GM19463 (cell line): ENCODE measurements at regions not wholly inside any gene's neighbourhood (a gene's known extent, or its start where the extent isn't known, plus 50 kb on each side); places are given as distances from the start of the nearest gene placed in this dataset.

Experiments used
- ATAC-seq: cut with Tn5 transposase; IDR thresholded peaks from one replicate; pipeline ENCODE4 v1.9.1; 2021; ENCODE audit warnings: mild to moderate bottlenecking, moderate library complexity; ENCODE audit not compliant: unreplicated experiment

GRCh38 chr5:61683148-61683547 lies 351.1 kb downstream of the ZSWIM6 start:
- no peak for ATAC-seq

DNA sequence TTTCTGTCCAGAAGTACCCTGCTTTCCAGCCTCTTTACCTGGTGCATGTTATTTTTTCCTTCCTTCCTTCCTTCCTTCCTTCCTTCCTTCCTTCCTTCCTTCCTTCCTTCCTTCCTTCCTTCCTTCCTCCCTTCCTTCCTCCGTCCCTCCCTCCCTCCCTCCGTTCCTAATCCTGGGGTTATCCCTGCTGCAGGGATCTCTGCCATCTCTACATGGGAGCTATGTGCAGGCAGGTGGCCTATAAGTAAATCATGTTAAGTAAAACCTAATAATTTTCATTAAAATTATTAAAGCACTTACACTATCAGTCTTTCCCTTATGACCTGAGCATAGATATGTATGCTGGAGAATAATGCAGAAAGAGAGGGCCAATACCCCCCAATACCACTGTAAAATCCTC lies 351.9 kb downstream of the ZSWIM6 start:
- no peak for ATAC-seq

GRCh38 chr5:61686491-61687257 lies 354.6 kb downstream of the ZSWIM6 start:
- ATAC-seq, result no peak

- no peak for ATAC-seq
Measured at GRCh38 chr5:61687371-61687770, 355.3 kb downstream of the ZSWIM6 start.

GRCh38 chr5:61689153-61689846 lies 357.2 kb downstream of the ZSWIM6 start:
- ATAC-seq, result no peak

GRCh38 chr5:61697809-61698558 lies 365.9 kb downstream of the ZSWIM6 start:
- no peak for ATAC-seq

- ATAC-seq, result peak; percentile 78
Measured at GRCh38 chr5:61701877-61702602, 370.0 kb downstream of the ZSWIM6 start.

GRCh38 chr5:61702784-61703183 lies 370.7 kb downstream of the ZSWIM6 start:
- ATAC-seq, result peak; percentile 1

- ATAC-seq, result no peak
Measured at GRCh38 chr5:61704289-61704688, 372.2 kb downstream of the ZSWIM6 start.

- no peak for ATAC-seq
Measured at GRCh38 chr5:61706751-61707150, 374.7 kb downstream of the ZSWIM6 start.

GRCh38 chr5:61719124-61719523 lies 387.1 kb downstream of the ZSWIM6 start:
- ATAC-seq, result no peak

DNA sequence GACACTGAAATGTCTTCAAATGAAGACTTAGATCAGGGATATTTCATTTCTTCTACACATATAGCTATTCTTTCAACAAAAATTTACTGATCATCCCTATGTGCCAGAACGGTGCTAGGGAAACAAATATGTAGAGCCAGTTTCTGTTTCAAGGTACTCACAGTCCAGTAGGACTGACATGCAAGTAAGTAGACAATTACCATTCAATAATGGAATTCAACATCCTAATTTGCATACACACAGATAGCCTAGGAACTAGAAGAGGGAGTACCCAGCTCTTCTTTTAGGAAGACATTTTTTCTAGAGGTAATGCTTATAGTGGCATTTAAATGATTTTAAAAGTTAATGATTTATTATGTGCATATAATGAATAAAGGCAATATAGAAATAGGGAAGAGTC lies 388.8 kb downstream of the ZSWIM6 start:
- ATAC-seq, result no peak

DNA sequence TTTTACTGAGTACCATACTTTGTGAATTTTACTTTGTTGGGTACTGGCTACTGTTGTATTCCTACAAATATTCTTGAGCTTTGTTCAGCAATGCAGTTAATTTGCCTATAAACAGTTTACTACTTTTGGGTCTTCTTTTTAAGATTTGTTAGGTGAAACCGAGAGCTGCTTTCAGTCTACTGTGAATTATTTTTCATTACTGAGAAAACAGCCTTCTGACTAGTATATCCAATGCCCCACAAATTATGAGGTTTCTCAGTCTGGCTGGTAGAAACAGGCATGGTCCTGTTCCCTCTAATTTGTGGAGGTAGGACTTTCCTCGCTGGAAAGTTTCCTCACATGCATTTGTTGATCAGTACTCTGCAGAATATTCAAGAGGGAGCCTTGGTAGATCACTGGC lies 392.0 kb downstream of the ZSWIM6 start:
- ATAC-seq, result no peak

- no peak for ATAC-seq
Measured at GRCh38 chr5:61728287-61728686, 396.2 kb downstream of the ZSWIM6 start.

- ATAC-seq, result no peak
Measured at GRCh38 chr5:61730866-61731265, 398.8 kb downstream of the ZSWIM6 start.

- ATAC-seq, result no peak
Measured at GRCh38 chr5:61731267-61731945, 399.3 kb downstream of the ZSWIM6 start.

DNA sequence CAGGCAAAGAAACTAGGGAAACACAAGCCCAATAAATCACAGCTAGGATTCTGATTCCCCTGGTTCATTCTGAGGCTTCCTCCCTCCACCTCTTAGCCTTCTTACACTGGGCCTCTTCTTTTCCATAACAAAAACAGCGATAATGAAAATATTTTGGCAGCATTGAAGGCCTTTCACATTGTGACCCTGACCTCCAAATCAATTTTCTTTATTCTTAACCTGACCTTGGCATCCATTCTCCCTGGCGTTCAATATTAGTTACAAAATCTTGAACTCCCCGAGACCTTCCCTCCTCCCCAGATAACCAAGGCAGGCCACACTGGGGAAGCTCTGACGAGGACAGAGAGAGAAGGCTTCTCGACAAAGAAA lies 399.9 kb downstream of the ZSWIM6 start:
- ATAC-seq, result no peak

GRCh38 chr5:61732369-61732768 lies 400.3 kb downstream of the ZSWIM6 start:
- ATAC-seq, result no peak

- no peak for ATAC-seq
Measured at GRCh38 chr5:61732796-61733195, 400.7 kb downstream of the ZSWIM6 start.

- ATAC-seq, result no peak
Measured at GRCh38 chr5:61734001-61734400, 401.9 kb downstream of the ZSWIM6 start.

DNA sequence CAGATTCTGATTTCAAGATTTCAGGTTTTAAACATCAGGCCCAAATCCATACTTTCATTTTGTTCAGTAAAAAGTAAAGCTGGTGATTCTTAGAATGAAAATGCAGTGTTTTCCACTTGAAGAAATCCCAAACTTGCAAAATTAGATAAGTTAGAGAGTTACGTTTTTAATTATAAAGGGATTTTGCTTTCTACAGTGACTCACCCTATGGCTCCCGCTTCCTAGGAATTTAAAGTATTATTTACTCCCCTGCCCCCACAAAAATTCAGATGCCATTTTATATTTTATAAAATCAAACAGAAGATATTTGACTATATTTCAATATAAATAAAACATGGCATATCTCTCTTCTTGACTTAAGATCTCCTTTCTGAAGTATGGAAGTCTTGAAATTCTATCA lies 402.9 kb downstream of the ZSWIM6 start:
- ATAC-seq, result no peak
